ENCODE measurements at regions not wholly inside any gene's neighbourhood (a gene's known extent, or its start where the extent isn't known, plus 50 kb on each side); places are given as distances from the start of the nearest gene placed in this dataset.

DNA sequence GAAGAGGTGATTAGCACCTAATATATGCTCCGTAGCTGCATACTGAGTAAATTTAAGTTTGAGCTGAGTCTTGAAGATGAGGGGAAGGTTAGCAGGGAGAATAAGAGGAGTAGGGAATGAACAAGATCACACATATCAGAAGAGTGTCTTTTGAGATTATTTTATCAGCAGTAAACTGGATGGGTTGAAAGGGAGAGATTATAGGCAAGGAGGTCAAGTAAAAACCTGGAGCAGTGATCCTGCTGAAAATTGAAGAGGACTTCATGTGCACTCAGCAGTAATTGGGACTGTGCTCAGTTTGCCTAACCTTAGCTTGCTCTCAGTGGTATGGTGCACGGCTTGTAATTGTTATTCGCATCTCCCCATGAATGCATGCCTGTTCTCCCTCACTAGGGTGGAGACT is 79.5 kb upstream of the PICALM start:
- TF ChIP-seq GATA2 (IDR thresholded peaks at IDR 0.05; ENCODE audit: low read depth, low read length) (no peak), GATA3 (IDR thresholded peaks at IDR 0.05; ENCODE audit: low read depth, low read length) (no peak)
